Nephron progenitor cell (in vitro differentiated cells): ENCODE measurements at regions not wholly inside any gene's neighbourhood (a gene's known extent, or its start where the extent isn't known, plus 50 kb on each side); places are given as distances from the start of the nearest gene placed in this dataset.
"Not testable (repeated sequence)": the region's sequence is repeated elsewhere in the genome, so short reads cannot be mapped to it uniquely, and the experiment has no call there.

Experiments
- DNase-seq: peaks from one replicate; pipeline ENCODE4 v3.0.0; 2021
- H3K27ac Mint-ChIP-seq: 2 replicates; pipeline ENCODE4 v1.8.0; 2021; ENCODE audit warnings: mild to moderate bottlenecking, moderate library complexity, mixed read lengths
- H3K27me3 Mint-ChIP-seq: 2 replicates; pipeline ENCODE4 v1.8.0; 2021; ENCODE audit warnings: mild to moderate bottlenecking, low read depth, mixed read lengths; ENCODE audit not compliant: poor library complexity
- H3K36me3 Mint-ChIP-seq: 2 replicates; pipeline ENCODE4 v1.8.0; 2021; ENCODE audit warnings: low read depth, mixed read lengths
- H3K4me1 Mint-ChIP-seq: 2 replicates; pipeline ENCODE4 v1.8.0; 2021; ENCODE audit warnings: mixed read lengths
- H3K4me3 Mint-ChIP-seq: 2 replicates; pipeline ENCODE4 v1.8.0; 2021; ENCODE audit warnings: mild to moderate bottlenecking, moderate library complexity, mixed read lengths
- H3K9me3 Mint-ChIP-seq: 2 replicates; pipeline ENCODE4 v1.8.0; 2021; ENCODE audit warnings: mild to moderate bottlenecking, moderate library complexity, mixed read lengths
- TF ChIP-seq, protein P1 (sequence below): fragments of 200-600 bp; sonication (generic); IDR thresholded peaks from 2 replicates; pipeline ENCODE4 v1.5.0; 2021; ENCODE audit warnings: antibody characterized with exemption

DNA sequence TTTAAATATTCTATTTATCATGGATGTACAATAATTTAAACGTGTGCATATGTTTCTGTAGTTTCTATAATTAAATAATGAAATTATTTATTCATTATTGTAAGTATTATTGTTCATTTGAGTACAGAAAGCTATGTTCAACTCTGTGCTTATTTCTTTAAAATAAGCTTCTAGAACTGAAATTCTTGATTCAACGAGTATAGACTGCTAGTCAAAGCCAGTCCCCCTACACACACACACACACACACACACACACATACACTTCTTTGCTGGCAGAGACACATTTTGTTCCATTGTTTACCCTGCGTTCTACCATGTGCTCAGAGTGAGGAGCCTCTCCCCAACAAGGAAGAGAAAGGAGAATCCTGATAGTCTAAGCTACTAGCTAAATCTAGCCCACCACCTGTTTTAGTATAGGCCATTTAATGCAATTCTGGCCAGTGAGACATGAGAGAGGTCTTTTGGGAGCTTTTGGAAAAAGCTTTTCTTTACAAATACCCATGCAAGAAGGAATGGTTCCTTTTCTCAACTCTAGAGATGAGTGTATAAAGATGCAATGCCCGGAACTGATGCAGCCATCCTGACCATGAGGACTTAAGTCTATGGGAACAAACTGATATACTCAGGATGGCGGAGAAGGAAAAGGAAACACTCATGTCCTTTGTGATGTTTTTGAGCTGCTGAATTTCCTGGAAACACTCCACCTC lies 161.4 kb downstream of the NDUFA12 start:
- Mint-ChIP-seq H3K36me3 (peaks cover 36% of the 10 kb centered on the region), H3K4me1 (no peaks in the 10 kb centered on the region), H3K27me3 (peaks cover 8% of the 10 kb centered on the region), H3K9me3 (peaks cover 39% of the 10 kb centered on the region), H3K4me3 (no peak overlapping the region), H3K27ac (no peak overlapping the region)
- TF ChIP-seq, protein P1, sequence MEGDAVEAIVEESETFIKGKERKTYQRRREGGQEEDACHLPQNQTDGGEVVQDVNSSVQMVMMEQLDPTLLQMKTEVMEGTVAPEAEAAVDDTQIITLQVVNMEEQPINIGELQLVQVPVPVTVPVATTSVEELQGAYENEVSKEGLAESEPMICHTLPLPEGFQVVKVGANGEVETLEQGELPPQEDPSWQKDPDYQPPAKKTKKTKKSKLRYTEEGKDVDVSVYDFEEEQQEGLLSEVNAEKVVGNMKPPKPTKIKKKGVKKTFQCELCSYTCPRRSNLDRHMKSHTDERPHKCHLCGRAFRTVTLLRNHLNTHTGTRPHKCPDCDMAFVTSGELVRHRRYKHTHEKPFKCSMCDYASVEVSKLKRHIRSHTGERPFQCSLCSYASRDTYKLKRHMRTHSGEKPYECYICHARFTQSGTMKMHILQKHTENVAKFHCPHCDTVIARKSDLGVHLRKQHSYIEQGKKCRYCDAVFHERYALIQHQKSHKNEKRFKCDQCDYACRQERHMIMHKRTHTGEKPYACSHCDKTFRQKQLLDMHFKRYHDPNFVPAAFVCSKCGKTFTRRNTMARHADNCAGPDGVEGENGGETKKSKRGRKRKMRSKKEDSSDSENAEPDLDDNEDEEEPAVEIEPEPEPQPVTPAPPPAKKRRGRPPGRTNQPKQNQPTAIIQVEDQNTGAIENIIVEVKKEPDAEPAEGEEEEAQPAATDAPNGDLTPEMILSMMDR, result no peak
- no peak for DNase-seq

DNA sequence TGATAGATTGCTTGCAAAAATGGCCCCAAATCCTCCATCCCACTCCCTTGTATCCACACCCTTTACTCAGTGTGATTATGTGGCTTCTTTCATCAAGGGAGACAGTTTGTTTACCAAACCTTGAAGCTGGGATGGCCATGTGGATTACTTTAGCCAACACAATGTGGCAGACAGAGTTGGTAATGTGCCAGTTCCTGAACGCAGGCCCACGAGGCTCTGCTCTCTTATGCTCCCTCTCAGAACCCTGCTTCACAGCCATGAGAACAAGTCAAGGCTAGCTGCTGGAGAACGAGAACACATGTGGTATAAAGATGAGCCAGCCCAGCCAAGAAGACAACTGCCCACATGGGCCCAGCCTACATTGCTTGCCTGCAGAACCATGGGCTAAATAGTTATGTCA lies 162.3 kb downstream of the NDUFA12 start:
- H3K4me1 Mint-ChIP-seq, result no peaks in the 10 kb centered on the region
- no peak overlapping the region for H3K27ac Mint-ChIP-seq
- H3K27me3 Mint-ChIP-seq, result peaks cover 8% of the 10 kb centered on the region
- no peak overlapping the region for H3K4me3 Mint-ChIP-seq
- DNase-seq, result no peak
- TF ChIP-seq, protein P1, result no peak
- H3K9me3 Mint-ChIP-seq, result peaks cover 45% of the 10 kb centered on the region
- peaks cover 42% of the 10 kb centered on the region for H3K36me3 Mint-ChIP-seq

DNA sequence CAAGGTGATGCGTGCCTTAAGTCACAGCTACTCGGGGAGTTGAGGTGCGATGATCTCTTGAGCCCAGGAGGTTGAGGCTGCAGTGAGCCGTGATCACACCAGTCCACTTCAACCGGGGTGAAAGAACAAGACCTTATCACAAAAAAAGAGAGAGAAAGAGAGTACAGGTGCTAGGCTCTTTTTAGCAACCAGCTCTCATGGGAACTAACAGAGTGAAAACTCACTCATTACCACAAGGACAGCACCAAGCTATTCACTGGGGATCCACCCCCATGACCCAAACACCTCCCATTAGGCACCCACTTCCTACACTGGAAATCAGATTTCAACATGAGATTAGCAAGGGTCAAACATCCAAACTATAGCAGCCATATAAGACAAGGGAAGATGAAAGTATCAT lies 164.2 kb downstream of the NDUFA12 start:
- H3K4me1 Mint-ChIP-seq, result peaks cover 14% of the 10 kb centered on the region
- peaks cover 5% of the 10 kb centered on the region for H3K27me3 Mint-ChIP-seq
- no peak overlapping the region for H3K27ac Mint-ChIP-seq
- peaks cover 59% of the 10 kb centered on the region for H3K9me3 Mint-ChIP-seq
- H3K4me3 Mint-ChIP-seq, result no peak overlapping the region
- no peak for DNase-seq
- TF ChIP-seq, protein P1, result no peak
- H3K36me3 Mint-ChIP-seq, result peaks cover 52% of the 10 kb centered on the region

DNA sequence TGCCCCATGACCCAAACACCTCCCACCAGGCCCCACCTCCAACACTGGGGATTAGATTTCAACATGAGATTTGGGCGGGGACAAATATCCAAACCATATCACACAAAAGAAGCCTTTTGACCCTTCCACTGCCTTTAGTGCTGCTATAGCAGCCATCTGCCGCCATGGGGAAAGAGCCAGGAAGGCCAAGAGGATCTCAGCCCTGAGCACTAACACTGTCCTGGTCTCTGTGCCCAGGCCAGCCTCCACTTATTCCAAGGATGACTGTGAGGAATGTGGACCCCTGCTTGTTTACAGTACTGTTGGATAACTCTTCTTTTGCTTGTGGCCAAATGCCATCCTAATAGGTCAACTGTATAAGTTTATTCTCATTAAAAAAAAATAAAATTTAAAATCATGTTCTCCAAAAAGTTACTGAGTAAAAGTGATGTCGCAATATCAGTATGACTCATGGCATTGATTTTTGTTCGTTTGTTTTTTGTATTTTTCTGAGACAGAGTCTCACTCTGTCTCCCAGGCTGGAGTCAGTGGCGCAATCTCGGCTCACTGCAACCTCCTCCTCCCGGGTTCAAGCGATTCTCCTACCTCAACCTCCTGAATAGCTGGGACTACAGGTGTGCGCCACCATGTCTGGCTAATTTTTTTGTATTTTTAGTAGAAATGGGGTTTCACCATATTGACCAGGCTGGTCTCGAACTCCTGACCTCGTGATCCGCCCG lies 166.4 kb downstream of the NDUFA12 start:
- peaks cover 51% of the 10 kb centered on the region for H3K9me3 Mint-ChIP-seq
- peaks cover 36% of the 10 kb centered on the region for H3K4me1 Mint-ChIP-seq
- H3K27me3 Mint-ChIP-seq, H3K4me3 Mint-ChIP-seq, DNase-seq, H3K27ac Mint-ChIP-seq: not testable (repeated sequence)
- peaks cover 46% of the 10 kb centered on the region for H3K36me3 Mint-ChIP-seq

DNA sequence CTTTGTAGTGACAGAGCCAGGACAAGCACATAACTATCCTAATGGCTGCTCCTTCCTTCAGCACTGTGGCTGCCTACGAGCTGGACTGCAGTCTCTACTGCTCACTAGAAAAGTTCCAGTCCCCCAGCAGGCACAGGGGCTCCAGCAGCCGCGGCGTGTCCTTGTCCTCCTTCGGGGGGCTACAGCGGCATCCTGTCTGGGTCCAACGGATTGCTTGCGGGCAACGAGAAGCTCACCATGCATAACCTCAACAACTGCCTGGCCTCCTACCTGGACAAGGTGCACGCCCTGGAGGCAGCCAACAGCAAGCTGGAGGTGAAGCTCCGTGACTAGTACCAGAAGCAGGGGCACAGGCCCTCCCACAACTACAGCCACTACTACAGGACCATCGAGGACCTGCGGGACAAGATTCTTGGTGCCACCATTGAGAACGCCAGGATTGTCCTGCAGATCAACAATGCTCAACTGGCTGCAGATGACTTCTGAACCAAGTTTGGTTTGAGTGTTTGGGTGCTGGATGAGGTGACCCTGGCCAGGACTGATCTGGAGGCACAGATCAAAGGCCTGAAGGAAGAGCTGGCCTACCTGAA lies 169.4 kb downstream of the NDUFA12 start:
- TF ChIP-seq, protein P1, result no peak
- H3K4me1 Mint-ChIP-seq, result peaks cover 54% of the 10 kb centered on the region
- peaks cover under 1% of the 10 kb centered on the region for H3K27me3 Mint-ChIP-seq
- DNase-seq, result no peak
- H3K4me3 Mint-ChIP-seq, result peak overlapping the region; percentile 31
- H3K9me3 Mint-ChIP-seq, result peaks cover 45% of the 10 kb centered on the region
- peaks cover 38% of the 10 kb centered on the region for H3K36me3 Mint-ChIP-seq
- peak overlapping the region; percentile 98 for H3K27ac Mint-ChIP-seq

DNA sequence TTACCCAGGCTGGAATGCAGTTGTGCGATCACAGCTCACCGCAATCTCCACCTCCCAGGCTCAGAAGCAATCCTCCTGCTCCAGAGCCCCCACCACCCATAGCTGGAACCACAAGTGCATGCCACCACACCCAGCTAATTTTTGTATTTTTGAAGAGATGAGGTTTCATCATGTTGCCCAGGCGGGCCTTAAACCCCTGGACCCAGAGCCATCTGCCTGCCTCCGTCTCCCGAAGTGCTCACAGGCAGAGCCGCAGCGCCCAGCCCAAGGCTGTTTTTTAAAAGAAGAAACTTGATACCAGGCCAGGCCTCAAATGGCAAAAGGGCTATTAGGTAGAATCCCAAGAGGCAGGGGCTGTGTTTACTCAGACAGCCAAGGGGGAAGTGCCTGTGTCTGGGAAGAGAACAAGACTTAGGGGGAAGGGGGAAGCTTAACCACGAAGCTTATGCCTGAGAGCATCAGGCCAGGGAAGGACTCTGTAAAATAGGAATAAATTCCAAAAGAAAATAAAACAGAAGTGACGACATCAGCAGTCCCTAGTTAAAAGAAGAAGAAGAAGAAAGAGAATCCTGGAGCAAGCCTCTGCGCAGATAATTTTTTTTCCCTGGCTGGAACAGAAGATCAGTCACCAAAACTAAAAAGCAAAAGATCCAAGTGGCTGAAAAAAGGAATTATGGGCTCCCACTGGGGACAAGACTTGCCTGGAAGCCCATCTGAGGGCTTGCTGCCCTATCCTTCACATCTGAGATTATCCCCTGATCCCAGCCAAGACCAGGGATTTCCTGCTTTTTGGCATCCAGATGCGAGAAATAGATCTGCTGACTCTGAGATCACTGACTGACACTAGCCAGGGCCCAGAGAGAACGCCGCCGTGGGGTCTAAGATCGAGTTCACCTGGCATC lies 170.5 kb downstream of the NDUFA12 start:
- Mint-ChIP-seq H3K36me3 (peaks cover 29% of the 10 kb centered on the region), H3K27ac (peak overlapping the region; percentile 98), H3K9me3 (peaks cover 42% of the 10 kb centered on the region), H3K27me3 (no peaks in the 10 kb centered on the region), H3K4me1 (peaks cover 54% of the 10 kb centered on the region), H3K4me3 (peak overlapping the region; percentile 64)
- TF ChIP-seq, protein P1, result no peak
- peak; percentile 43 for DNase-seq
